Smooth muscle cell of the brain vasculature (primary cell): ENCODE measurements at regions not wholly inside any gene's neighbourhood (a gene's known extent, or its start where the extent isn't known, plus 50 kb on each side); places are given as distances from the start of the nearest gene placed in this dataset.

Source experiments
- DNase-seq: peaks from one replicate; pipeline ENCODE4 v3.0.0-alpha.2; 2012; ENCODE audit warnings: low read depth, low spot score

- no peak for DNase-seq
These were observed 246.8 kb downstream of the CDC5L start for GRCh38 chr6:44634321-44634720.

GRCh38 chr6:44635486-44635885, 248.0 kb downstream of the CDC5L start:
- DNase-seq: no peak

- no peak for DNase-seq
These were observed 249.2 kb downstream of the CDC5L start for GRCh38 chr6:44636561-44637248.

- DNase-seq: no peak
These were observed 254.0 kb downstream of the CDC5L start for GRCh38 chr6:44641344-44642031.

GRCh38 chr6:44642349-44642748, 254.8 kb downstream of the CDC5L start:
- DNase-seq: no peak

- DNase-seq: no peak
These were observed 255.5 kb downstream of the CDC5L start for GRCh38 chr6:44642870-44643522.

- DNase-seq: no peak
These were observed 257.8 kb downstream of the CDC5L start for GRCh38 chr6:44645276-44645675.

- no peak for DNase-seq
These were observed 258.8 kb downstream of the CDC5L start for GRCh38 chr6:44646355-44646754.

GRCh38 chr6:44649365-44650025, 262.0 kb downstream of the CDC5L start:
- no peak for DNase-seq

- no peak for DNase-seq
These were observed 263.0 kb downstream of the CDC5L start for GRCh38 chr6:44650495-44650894.

GRCh38 chr6:44650947-44651346, 263.4 kb downstream of the CDC5L start:
- no peak for DNase-seq

GRCh38 chr6:44651604-44652003, 264.1 kb downstream of the CDC5L start:
- no peak for DNase-seq

- no peak for DNase-seq
These were observed 265.0 kb downstream of the CDC5L start for GRCh38 chr6:44652547-44652946.

GRCh38 chr6:44653091-44653490, 265.6 kb downstream of the CDC5L start:
- no peak for DNase-seq

GRCh38 chr6:44653761-44654218, 266.3 kb downstream of the CDC5L start:
- DNase-seq: no peak

- no peak for DNase-seq
These were observed 268.2 kb downstream of the CDC5L start for GRCh38 chr6:44655412-44656342.

GRCh38 chr6:44656691-44657090, 269.2 kb downstream of the CDC5L start:
- no peak for DNase-seq

- no peak for DNase-seq
These were observed 269.8 kb downstream of the CDC5L start for GRCh38 chr6:44657206-44657819.

GRCh38 chr6:44658571-44658970, 271.1 kb downstream of the CDC5L start:
- no peak for DNase-seq

- DNase-seq: no peak
These were observed 272.2 kb downstream of the CDC5L start for GRCh38 chr6:44659726-44660125.
